ENCODE measurements at regions not wholly inside any gene's neighbourhood (a gene's known extent, or its start where the extent isn't known, plus 50 kb on each side); places are given as distances from the start of the nearest gene placed in this dataset.
A peak's percentile ranks its signal among the peaks of the same experiment; 100 is the strongest.

DNA sequence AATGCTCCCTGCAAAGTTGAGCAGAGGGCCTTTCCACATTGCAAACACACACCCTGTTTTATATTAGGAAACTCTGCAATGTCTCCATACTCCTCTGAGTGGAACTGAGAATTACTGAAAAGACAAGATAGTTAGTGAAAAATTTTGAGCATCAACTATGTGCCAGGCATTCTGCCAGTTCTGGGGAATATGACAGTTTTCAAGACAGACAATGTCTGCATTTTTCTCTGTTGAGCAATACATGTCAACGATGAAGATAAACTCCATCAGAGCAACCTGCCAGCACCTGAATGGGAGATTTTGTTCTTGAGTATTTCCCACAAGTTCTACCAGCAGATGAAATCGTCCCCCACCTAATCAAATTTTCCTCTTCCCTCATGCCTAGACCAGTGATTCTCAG lies 203.4 kb upstream of the BMPER start:
- DNase-seq: no peak

- no peak for DNase-seq
Observed at GRCh38 chr7:33702514-33703054, 202.8 kb upstream of the BMPER start.

- no peak for DNase-seq
Observed at GRCh38 chr7:33705333-33705833, 200.0 kb upstream of the BMPER start.

GRCh38 chr7:33706186-33706585 lies 199.2 kb upstream of the BMPER start:
- no peak for DNase-seq

GRCh38 chr7:33706771-33707200 lies 198.6 kb upstream of the BMPER start:
- no peak for DNase-seq

- DNase-seq: no peak
Observed at GRCh38 chr7:33707427-33707826, 197.9 kb upstream of the BMPER start.

- DNase-seq: no peak
Observed at GRCh38 chr7:33710608-33711007, 194.7 kb upstream of the BMPER start.

GRCh38 chr7:33711231-33712019 lies 193.9 kb upstream of the BMPER start:
- DNase-seq: no peak

DNA sequence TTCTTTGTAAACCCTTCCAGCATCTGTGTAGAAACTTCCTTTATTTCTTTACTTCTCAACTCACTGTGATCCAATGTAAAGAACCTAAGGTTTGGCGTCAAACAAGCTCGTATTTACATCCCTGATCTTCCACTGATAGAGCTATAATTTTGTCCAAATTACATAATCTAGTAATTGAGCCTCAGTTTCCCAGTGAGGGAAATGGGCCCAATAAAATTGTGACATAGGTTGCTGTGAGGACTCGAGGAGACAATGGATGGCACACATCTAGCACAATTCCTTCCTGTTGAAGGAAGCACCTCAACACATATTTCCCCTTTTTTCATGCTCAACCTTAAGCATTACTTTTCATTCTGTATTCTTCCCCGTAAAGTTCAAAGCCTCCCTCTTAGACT lies 193.3 kb upstream of the BMPER start:
- no peak for DNase-seq

DNA sequence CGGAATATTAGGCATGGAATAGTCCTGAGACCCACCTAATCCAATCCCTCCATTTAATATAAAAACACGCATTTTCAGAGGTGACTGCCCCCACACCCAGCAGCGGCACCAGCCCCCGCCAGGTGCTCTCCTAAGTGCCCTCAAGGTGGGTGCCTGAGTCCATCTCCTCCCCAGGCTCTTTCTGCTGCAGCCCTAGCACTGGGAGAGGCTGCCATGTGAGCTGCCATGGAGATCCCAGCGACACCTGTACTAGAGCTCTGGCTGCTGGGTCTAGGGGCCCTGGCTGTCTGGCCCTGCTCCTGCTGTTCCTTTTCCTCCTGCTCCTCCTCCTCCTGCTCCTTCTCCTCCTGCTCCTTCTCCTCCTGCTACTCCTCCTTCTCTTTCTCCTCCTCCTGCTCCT lies 191.1 kb upstream of the BMPER start:
- no peak for DNase-seq

DNA sequence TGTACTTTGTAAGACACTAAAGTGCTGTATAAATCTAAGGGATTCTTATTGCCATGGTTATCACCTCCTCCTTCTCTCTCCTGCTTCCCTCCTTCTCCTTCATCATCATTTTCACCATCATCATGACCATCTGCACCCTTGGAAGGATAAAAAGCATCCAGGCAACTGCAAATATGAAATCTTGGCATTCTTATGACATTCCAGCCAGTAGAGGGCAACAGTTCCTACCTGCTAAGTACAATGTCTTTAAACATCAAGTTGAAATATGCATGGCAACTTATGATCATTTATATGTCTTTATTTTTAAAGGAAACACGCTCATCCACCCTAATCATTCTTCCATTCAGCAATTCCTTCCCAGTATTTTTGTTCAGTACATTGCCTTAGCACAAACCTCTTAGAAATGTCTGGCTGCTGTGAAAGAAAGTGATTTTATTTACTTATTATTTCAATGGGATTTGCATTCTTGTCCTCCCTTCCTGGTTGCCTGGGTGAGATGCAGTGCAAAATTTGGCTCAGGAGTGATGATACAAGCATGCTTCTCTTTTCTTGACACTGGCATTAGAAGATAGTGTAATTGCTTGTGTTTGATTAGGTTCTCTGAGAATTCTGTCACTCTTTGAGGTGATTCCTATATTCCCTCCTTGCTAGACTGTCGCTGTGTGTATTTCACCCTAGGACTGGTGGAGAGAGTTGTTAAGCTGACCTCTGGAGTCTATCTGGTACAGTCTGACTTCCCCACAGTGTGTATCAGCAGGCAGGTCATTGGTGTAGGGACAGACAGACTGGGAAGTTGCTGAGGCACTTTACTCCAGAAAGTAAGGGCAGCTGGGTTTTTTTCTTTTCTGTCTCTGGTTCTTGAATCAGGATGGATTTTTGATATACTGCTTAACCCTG lies 188.5 kb upstream of the BMPER start:
- peak; percentile 1 for DNase-seq

DNA sequence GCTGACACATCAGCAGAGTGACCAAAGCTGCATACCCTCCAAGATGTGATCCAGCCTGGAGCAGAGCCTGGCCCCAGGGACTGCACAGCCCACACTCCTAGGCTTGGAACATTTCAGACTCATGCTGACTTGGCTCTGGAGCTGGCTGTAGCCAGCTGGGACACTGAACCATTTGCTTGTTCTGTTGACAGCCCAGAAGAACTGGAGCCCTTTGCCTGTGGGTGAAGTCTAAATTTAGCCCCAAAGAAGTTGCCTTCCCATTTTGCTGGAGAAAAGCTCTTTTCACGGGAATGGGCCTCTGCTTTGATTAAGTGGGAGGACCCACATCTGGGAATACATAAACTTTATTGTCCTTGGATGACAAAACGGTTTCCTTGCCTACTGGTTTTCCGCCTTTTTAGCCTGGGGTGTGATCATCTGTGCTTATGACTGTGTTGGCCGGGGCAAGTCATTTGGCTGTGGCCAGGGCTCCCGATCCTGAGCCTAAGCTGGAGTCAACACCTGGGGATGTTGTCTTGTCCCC lies 186.2 kb upstream of the BMPER start:
- no peak for DNase-seq

DNA sequence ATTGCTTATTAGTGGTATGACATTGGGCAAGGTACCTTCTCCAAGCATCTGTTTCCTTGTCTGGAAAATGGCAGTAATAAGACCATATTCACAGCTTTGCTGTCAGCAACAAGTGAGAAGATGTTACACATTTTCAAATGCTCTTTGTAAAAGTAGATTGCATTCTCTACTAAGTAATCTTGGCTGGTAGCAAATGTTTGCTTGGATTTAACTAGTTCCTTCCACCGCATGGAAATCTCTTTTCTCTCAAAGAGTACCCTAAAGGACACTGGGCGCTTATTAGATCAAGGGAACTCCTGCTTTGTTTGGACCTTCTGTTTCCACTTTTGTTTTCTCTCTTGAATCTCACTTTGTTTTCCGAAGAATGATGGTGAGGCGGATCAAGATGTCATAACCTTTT lies 185.2 kb upstream of the BMPER start:
- no peak for DNase-seq

GRCh38 chr7:33720870-33721269 lies 184.5 kb upstream of the BMPER start:
- DNase-seq: no peak

DNA sequence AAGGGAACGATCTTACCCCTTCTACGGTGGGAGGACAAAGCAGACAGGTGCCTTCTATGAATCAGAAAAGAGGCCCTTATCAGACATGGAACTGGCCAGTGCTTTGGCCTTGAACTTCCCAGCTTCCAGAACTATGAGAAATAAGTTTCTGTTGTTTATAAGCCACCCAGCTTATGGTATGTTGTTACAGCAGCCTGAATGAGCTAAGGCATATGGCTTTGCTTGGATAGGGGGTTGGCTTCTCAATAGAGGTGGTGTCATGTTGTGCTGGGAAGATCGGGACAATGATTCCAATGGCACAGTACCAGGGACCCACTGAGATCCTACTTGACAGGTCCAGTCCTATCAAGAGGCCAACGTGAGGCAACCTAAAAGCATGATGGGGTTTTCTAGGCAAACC lies 183.4 kb upstream of the BMPER start:
- no peak for DNase-seq

DNA sequence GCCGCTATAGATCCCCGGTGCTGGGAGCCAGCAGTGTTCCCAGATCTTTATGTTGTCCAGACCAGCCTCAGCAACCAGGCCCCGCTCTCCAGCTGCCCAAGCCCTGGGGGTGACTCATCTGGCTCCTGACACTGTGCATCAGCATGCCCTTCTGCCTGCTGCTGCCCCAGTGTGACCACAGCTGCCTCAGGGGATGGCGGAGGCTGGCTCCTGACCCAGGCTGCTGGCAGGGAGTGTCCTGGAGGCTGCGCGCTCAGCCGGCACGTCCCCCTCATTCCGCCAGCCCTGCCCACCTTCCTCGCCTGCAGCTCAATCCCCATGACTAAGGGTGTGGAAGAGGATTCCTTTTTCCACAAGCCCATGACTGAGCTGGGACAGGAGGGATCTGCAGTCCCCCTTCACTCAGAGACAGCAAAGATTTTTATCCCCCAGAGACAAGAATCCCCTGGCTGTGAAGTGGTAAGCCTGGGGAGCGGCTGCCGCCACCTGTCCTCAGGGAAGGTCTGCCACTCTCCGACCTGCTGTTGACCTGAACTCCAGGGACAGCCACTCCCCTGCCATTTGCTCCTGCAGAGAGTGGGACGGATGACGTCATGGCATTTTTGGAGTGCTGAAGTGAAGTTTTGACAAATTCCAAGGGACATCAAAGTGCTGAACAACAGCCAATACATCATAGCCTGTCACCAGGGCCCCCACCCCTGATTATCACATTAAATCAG lies 182.8 kb upstream of the BMPER start:
- no peak for DNase-seq

DNA sequence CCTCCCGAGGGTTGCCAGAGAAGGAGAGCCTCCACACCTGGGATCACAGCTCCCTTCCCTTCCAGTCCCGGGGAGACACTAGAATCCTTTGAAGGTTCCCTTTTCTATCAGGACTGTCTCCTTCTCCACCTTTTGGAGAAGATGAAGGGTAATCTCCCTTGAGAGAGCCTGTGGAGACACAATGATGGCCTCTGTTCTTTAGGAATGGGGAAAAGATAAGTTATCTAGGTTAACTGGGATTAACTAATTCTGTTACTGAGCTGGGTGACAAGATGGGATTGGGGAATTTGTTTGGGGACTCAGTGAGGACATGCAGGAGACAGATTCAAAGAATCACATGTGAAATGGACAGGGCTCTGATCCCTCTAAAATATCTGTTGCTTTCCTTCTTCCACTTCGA lies 181.1 kb upstream of the BMPER start:
- DNase-seq: no peak

DNA sequence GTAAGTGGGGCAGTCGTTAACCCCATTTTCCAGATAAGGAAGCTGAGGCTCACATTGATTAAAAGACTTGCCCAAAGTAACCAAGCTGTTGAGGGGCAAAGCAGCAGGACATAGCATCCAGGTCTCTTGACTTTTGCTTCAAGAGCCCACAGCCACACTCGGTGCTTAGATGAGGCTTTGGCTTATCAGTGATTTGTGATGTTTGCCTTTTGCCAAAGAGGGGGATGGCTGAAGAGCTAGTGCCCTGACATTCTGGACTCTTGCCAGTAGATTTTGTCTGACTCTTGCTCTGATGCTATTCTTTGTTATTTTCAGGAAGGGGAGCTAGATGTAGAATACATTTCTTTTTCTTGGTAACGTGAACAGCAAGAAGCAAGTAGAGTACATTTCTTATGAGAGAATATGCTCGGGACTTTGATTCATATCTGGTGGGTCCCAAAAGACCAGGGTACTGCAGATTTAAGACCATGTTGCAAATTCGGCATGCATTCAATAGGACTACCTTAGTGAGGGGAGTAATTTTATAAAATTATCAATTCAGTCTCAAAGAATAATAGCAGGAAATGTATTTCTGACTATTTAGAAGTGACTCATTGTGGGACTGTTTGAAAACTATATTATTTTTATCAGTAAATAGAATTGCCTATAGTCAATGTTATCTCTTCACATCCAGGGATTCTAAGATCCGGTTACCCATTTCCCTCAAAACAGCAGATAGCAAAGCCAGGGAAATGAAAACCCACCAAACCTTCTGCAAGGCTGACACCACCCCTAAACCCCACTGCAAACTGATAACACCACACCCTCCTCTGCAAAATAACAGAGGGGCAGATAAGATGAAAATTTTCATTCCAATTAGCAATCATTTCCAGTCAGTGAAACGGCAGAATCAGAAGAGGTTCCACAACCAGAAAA lies 180.0 kb upstream of the BMPER start:
- DNase-seq: no peak

DNA sequence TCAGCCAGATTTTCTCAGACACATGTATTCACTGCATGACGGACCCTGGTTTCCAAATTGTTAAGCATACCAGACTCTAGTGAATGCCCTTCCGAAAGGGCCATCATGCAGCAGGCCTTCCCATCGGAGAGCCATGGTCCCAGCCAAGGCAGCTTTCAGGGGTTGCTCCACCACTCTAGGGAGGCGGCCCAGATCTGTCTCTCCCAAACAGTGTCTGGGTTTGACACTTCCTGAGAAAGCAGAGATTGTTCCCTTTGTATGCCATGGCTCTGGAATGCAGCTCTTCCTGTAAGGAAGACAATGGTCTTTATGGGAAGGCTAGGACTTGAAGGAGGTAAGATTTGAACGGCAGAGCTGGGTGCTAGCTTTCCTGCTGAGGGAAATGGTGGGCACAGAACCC lies 178.8 kb upstream of the BMPER start:
- DNase-seq: no peak

- DNase-seq: no peak
Observed at GRCh38 chr7:33727315-33727714, 178.0 kb upstream of the BMPER start.

- DNase-seq: no peak
Observed at GRCh38 chr7:33728873-33729551, 176.3 kb upstream of the BMPER start.
